ENCODE measurements at regions not wholly inside any gene's neighbourhood (a gene's known extent, or its start where the extent isn't known, plus 50 kb on each side); places are given as distances from the start of the nearest gene placed in this dataset.
"Not testable (repeated sequence)": the region's sequence is repeated elsewhere in the genome, so short reads cannot be mapped to it uniquely, and the experiment has no call there.

- not testable (repeated sequence) for H3K27me3 ChIP-seq (ENCODE audit: insufficient read depth, low read depth, low read length); H3K79me2 ChIP-seq (replicated peaks; ENCODE audit: insufficient read depth, low read length); H3K9me2 ChIP-seq (ENCODE audit: insufficient read depth, low read length); H3K27ac ChIP-seq (ENCODE audit: low read length); H3K4me2 ChIP-seq (ENCODE audit: low read length); H2AFZ ChIP-seq (ENCODE audit: low read depth, low read length); H3K36me3 ChIP-seq (ENCODE audit: insufficient read depth, low read length); H3K9ac ChIP-seq (ENCODE audit: low read length); H3F3A ChIP-seq (ENCODE audit: insufficient read depth, low read length, poor library complexity, severe bottlenecking); H3K4me3 ChIP-seq (ENCODE audit: low read length); H3K9me3 ChIP-seq (ENCODE audit: low read length); H4K20me1 ChIP-seq (ENCODE audit: insufficient read depth)
Measured at GRCh38 chr1:112127606-112128005, 138.1 kb upstream of the KCND3 start.

- Histone ChIP-seq H3K9me2 (ENCODE audit: insufficient read depth, low read length) (no peaks in the 10 kb centered on the region), H3K4me2 (ENCODE audit: low read length) (no peak overlapping the region), H3K27ac (ENCODE audit: low read length) (no peak overlapping the region), H3K79me2 (replicated peaks; ENCODE audit: insufficient read depth, low read length) (no peaks in the 10 kb centered on the region), H3F3A (ENCODE audit: insufficient read depth, low read length, poor library complexity, severe bottlenecking) (no peaks in the 10 kb centered on the region), H2AFZ (ENCODE audit: low read depth, low read length) (no peak overlapping the region), H3K36me3 (ENCODE audit: insufficient read depth, low read length) (no peaks in the 10 kb centered on the region), H3K9ac (ENCODE audit: low read length) (no peak overlapping the region), H3K9me3 (ENCODE audit: low read length) (no peaks in the 10 kb centered on the region), H3K4me3 (ENCODE audit: low read length) (no peak overlapping the region), H3K27me3 (ENCODE audit: insufficient read depth, low read depth, low read length) (no peaks in the 10 kb centered on the region), H4K20me1 (ENCODE audit: insufficient read depth) (no peaks in the 10 kb centered on the region)
- no peak for TF ChIP-seq RAD21 (conservative IDR thresholded peaks at IDR 0.05)
Measured at GRCh38 chr1:112133487-112133886, 144.0 kb upstream of the KCND3 start.

GRCh38 chr1:112140743-112141142 lies 151.3 kb upstream of the KCND3 start:
- Histone ChIP-seq H3F3A (ENCODE audit: insufficient read depth, low read length, poor library complexity, severe bottlenecking) (no peaks in the 10 kb centered on the region), H3K79me2 (replicated peaks; ENCODE audit: insufficient read depth, low read length) (no peaks in the 10 kb centered on the region), H3K9me2 (ENCODE audit: insufficient read depth, low read length) (no peaks in the 10 kb centered on the region), H3K4me2 (ENCODE audit: low read length) (no peak overlapping the region), H4K20me1 (ENCODE audit: insufficient read depth) (no peaks in the 10 kb centered on the region), H3K27me3 (ENCODE audit: insufficient read depth, low read depth, low read length) (no peaks in the 10 kb centered on the region), H3K4me3 (ENCODE audit: low read length) (no peak overlapping the region), H3K27ac (ENCODE audit: low read length) (no peak overlapping the region), H2AFZ (ENCODE audit: low read depth, low read length) (no peak overlapping the region), H3K36me3 (ENCODE audit: insufficient read depth, low read length) (no peaks in the 10 kb centered on the region), H3K9me3 (ENCODE audit: low read length) (no peaks in the 10 kb centered on the region), H3K9ac (ENCODE audit: low read length) (no peak overlapping the region)
- TF ChIP-seq TAF1 (IDR thresholded peaks at IDR 0.05; ENCODE audit: low read depth): no peak
- TF ChIP-seq POLR2AphosphoS5 (IDR thresholded peaks at IDR 0.05): no peak
- no peak for TF ChIP-seq MXI1 (conservative IDR thresholded peaks at IDR 0.05; ENCODE audit: poor library complexity, severe bottlenecking)
- TF ChIP-seq REST (IDR thresholded peaks at IDR 0.05; ENCODE audit: borderline replicate concordance): no peak

GRCh38 chr1:112141301-112141700 lies 151.8 kb upstream of the KCND3 start:
- Histone ChIP-seq H3K4me3 (ENCODE audit: low read length) (no peak overlapping the region), H3K9ac (ENCODE audit: low read length) (no peak overlapping the region), H2AFZ (ENCODE audit: low read depth, low read length) (no peak overlapping the region), H4K20me1 (ENCODE audit: insufficient read depth) (no peaks in the 10 kb centered on the region), H3K27me3 (ENCODE audit: insufficient read depth, low read depth, low read length) (no peaks in the 10 kb centered on the region), H3K79me2 (replicated peaks; ENCODE audit: insufficient read depth, low read length) (no peaks in the 10 kb centered on the region), H3K27ac (ENCODE audit: low read length) (no peak overlapping the region), H3K4me2 (ENCODE audit: low read length) (no peak overlapping the region), H3F3A (ENCODE audit: insufficient read depth, low read length, poor library complexity, severe bottlenecking) (no peaks in the 10 kb centered on the region), H3K36me3 (ENCODE audit: insufficient read depth, low read length) (no peaks in the 10 kb centered on the region), H3K9me2 (ENCODE audit: insufficient read depth, low read length) (no peaks in the 10 kb centered on the region), H3K9me3 (ENCODE audit: low read length) (no peaks in the 10 kb centered on the region)
- TF ChIP-seq SMC3 (conservative IDR thresholded peaks at IDR 0.05; ENCODE audit: poor library complexity) (no peak), RAD21 (conservative IDR thresholded peaks at IDR 0.05) (no peak), CTCF (IDR thresholded peaks at IDR 0.05; ENCODE audit: poor library complexity, severe bottlenecking) (no peak), POLR2AphosphoS5 (IDR thresholded peaks at IDR 0.05) (no peak), TAF1 (IDR thresholded peaks at IDR 0.05; ENCODE audit: low read depth) (no peak), EZH2 (IDR thresholded peaks at IDR 0.05; ENCODE audit: borderline replicate concordance, insufficient read depth, low read length, poor library complexity, severe bottlenecking) (no peak), EP300 (conservative IDR thresholded peaks at IDR 0.05; ENCODE audit: poor library complexity, severe bottlenecking) (no peak), MXI1 (conservative IDR thresholded peaks at IDR 0.05; ENCODE audit: poor library complexity, severe bottlenecking) (no peak), REST (IDR thresholded peaks at IDR 0.05; ENCODE audit: borderline replicate concordance) (no peak)
